HG03442 (cell line): ENCODE measurements at regions not wholly inside any gene's neighbourhood (a gene's known extent, or its start where the extent isn't known, plus 50 kb on each side); places are given as distances from the start of the nearest gene placed in this dataset.

Experiments used
- ATAC-seq: cut with Tn5 transposase; IDR thresholded peaks from one replicate; pipeline ENCODE4 v1.9.1; 2021; ENCODE audit warnings: mild to moderate bottlenecking, moderate library complexity; ENCODE audit not compliant: unreplicated experiment

DNA sequence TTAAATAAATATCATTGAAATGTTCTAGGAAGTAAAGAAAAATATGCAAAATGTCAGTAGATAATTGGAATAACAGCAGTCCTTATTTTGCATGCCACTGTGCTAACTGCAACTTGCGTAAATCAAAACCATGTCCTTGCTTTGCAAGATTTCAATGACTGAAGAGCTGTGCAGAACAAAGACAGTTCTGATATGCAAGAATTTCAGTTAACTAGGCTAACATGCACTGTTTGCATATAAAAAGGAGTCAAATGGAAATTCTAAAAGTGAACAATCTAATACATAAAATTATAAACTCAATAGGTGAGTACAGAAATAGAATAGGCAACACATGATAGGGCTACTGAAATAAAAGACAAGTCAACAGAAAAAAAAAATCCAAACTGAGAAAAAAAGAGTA is 1844.6 kb upstream of the NUDT12 start:
- no peak for ATAC-seq

DNA sequence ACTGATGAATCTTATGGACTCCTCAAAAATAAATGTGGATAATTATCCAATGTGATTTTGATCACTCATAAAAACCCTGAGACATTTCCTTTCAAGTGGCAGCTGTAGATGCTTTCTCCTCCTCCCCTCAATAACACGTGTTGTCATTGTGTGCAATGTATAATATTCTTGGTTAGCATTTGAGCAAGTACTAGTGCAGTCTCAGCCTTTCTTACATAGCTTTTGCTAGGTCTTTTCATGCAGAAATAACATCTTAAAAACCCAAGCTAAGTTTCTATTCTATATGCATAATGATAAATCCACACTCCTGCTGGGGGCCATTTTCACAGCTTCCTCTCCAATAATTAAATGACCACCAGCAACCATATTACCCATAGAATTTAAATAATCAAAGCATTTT is 1835.2 kb upstream of the NUDT12 start:
- no peak for ATAC-seq

DNA sequence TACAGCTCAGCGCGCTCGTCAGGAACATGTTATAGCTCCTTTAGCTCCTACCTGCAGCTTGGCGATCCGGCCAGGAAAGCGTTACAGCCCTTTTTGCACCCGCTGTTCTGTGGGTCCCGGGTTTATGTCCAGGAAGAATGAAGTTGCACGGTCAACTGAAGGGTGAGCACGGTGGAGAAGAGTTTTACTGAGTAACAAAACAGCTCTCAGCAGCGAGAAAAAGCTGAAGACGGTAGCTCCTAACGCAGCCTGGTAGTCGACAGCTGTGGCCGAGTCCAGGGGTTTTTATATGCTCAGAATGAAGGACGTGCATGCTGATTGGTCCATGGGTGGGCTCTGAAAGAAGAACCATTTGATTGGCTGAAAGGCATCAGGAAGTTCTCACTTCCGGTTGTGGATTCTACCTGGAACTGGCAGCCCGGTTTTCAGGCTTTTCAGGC is 1830.1 kb upstream of the NUDT12 start:
- ATAC-seq, result no peak

DNA sequence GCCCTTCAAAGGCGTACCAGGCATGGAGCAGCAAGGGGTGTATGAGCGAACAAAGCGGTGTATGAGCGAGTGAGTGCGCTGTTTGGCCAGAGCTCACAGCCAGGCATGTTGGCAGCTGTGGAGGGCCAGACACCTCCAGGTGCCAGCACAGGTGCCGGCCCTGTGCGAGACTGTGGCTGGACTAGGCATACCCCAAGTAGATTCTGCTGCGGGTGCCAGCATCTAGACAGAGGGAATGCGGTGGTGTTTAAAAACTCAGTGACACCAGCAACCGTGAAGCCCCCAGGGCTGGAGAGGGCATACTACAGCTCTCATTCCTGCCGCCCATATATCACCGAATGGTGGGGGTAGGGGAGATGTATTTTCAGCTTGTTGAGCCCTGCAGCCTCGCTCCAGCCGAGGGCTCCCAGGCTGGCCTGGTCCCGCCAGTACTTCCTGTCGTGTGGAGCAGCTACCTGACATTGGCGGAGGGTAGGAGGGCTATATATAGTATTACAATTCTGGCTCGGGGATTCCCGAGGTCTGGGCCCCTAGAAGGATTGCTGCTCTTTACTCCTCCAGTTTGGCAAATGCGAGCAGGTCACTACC is 1829.6 kb upstream of the NUDT12 start:
- no peak for ATAC-seq

DNA sequence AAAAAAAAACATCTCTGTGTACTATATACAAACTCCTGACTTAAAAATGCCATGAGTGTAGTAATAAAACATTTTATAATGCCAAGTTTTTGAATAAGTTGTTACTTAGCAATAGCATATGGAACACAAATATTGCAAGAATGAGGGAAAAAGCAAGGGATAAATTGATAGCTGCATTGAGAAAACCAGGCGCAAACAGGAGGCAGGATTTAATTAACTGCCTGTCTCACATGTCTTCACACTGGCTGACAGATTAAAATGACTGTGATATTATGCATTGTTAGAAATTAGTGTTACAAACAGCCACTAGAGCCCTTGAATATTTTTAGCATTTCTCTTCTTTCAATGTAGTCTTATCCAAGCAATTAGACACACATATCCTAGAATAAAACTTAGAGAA is 1817.5 kb upstream of the NUDT12 start:
- ATAC-seq, result no peak

DNA sequence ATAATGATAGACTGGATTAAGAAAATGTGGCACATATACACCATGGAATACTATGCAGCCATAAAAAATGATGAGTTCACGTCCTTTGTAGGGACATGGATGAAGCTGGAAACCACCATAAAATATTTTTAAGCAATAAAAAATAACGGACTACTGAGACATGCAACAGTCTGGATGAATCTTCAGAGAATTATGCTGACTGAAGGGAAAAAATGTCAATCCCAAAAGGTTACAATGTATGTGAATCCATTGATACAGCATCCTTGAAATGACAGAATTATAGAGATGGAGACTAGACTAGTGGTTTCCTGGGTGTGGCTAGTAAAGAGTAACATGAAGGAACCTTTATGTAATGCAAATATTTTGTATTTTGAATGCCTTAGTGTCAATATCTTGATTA is 1808.6 kb upstream of the NUDT12 start:
- ATAC-seq, result no peak

DNA sequence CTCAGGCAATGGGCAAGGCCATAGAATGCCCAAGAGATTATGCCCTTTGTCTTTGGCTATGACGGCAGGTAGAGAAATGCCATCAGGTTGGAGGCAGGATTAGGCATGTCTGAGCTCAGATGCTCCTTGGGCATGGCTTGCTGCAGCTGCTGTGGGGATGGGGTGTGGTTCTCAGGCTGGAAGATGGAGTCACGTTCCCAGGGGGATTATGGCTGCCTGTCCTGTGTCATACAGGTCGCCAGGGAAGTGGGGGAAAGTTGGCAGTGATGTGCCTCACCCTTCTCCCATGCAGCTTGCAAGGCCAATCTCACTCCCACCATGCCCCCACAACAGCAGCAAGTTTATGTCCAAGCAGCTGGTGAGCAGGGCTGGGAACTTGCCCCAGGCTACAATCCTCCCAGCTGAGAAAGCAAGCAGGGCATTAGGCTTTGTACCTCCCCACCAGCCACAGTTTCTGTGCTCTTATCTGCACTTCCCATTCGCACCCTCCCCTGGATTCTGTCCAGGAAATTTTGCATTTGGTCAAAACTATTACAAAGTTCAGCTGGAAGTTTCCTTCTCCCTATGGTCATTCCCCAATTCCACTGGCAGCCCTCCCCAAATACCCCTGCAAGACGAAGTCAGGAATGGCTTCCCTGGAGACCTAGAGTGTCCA is 1788.0 kb upstream of the NUDT12 start:
- ATAC-seq, result no peak

DNA sequence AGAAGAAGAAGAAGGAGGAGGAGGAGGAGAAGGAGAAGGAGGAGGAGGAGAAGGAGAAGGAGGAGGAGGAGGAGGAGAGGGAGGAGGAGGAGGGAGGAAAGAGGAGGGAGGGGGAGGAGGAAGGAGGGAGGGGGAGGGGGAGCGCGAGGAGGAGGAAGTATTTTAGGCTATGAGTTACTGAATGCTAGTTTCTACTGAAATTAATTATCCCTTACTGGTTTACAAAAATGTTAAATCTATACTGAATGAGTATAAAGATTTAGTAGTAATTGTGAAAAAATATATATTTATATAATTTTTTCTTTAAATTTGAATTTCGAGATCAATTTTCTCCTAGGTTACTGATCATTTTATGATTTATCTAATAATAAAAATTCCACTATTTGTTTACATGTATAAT is 1769.0 kb upstream of the NUDT12 start:
- ATAC-seq, result no peak

DNA sequence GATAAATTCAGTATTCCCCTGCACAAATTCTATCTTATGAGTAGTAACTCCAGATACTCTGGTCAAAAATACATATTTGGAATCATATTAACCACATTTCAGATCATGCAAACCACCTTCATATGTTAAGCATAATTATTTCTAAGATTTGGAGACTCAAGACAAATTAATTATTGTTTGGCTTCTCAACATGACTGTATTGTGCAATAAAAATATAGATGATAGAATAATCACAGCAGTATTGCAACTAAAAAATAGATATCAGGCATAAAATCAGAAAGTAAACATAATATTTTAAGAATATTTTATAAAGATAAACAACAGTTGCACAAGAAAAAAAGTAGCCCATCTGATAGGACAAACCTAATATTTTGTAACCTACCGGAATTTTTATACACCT is 1767.6 kb upstream of the NUDT12 start:
- no peak for ATAC-seq

DNA sequence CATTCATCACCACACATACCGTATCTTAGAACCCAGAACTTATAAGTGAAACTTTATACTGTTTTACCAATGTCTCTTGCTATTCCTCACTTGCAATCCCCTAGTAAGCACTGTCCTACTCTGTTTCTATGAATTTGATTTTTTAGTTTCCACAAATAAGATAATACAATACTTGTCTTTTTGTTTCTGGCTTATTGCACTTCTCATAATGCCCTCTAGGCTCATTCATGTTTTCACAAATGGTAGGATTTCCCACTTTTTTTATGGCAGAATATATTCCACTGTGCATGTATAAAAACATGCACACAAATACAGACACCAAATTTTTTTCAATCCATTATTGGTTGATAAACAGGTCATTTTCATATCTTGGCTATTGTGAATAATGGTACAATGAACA is 1742.3 kb upstream of the NUDT12 start:
- ATAC-seq, result no peak

DNA sequence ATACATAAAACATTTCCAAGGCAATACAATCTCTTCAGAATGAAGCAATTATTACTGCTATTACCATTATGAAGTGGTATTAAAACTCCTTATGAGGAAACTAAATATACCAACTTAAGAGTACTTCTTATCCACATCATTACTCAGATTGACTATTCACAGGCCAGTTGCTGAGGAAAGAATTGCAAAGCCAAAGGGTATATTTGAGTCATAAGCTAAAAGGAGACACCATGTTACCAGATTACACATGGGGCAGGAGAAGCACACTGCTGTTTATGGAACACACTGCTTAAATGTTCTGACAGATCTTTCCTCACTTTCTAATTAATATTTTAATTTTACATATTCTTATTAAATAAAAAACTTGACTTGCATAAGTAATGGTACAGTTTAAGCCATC is 1726.4 kb upstream of the NUDT12 start:
- no peak for ATAC-seq

DNA sequence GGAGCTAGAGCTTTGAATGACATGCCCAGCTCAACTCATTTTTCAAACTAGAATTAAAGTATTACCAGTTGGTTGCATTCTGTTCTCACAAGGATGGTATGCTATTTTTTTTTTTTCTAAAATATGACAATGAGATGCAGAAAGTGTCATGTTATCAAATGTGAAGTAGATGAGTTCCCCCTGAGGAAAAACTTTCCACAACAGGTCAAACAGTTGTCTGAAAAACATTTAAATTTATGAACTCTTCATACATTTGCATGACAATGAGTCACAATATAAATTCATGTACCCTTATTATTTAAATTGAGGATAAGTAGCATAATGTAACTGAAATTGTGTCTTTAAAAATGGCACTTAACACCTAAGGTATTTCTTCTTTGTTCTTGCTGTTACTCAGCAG is 1720.5 kb upstream of the NUDT12 start:
- no peak for ATAC-seq

DNA sequence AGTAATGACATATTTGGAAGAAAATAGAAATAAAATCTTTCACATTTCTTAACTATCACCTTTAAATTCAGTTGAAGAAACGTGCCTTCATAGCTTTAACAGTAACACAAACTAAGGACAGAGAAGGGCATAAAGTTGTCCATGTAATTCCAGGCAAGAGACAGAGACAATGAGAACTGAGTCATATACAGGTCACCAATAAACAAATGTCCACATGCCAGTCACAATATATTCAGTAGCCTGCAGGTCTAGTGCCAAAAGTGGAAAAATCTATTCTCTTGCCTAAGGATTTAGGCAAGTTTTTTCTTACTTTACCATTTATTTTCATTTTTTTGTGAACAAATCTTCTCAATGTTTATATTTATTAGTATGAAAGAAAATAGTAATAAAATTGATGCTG is 1711.5 kb upstream of the NUDT12 start:
- ATAC-seq, result no peak

DNA sequence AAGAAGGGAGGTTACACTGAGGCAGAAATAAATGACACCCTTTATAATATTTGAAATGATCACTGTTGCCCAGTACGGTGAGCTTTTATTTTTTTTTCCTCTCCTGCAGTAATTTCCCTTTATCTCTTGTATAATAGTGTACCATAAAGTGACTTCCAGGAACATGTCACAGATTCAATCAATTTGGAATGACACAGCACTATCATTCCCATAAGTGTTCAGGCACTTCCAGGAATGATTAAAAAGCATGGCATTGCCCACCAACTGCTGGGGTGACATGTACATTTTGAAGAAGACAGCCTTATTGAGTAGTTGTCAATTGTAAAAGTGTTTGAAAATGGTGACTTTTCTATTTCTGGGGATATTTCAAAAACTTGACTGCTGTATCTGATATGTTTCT is 1700.9 kb upstream of the NUDT12 start:
- no peak for ATAC-seq

DNA sequence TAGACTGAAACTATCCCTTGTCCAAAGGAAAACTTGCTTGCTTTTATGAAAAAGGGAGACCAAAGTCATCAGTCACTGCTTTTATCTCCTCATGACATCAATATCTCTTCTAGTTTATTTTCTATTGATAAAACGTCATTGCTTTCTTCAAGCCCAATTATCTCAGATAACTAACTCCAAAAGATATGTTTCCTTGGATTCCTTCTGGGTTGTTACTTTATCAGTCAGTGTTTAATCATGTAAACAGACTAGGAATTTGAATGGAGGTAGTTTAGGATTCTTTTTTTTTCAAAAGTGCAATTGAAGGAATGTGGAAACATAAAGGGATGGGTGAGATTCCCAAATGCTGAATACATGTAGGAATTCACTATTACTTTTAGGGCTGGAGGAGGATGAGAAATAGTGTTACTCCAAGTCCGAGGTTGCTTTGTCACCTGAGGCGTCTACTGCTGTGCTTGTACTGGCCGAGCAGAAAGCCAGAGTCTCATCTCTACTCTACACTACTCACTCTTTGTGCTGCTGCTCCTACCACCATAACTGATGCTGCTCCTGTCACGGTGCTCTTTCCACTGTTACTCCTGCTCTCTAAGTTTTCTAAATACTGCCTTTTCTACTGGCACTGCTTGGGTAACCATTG is 1697.1 kb upstream of the NUDT12 start:
- ATAC-seq, result no peak

DNA sequence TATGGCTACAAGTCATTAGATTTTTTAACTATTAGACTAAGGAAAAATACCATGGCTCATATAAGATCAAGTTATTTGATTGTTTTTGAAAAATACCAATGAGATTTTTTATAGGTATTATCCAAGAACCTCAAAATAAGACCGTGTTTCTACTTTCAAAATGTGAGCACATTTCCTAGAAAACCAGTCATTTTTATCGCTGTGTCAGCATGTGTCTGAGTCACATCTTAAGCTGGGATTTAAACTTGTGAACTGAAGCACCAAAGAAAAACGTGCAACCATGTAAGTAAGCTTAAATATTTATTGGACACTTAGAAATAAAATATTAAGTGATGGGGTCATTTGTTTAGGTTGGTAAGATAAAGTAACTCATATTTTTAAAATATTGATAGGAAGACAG is 1676.0 kb upstream of the NUDT12 start:
- no peak for ATAC-seq

DNA sequence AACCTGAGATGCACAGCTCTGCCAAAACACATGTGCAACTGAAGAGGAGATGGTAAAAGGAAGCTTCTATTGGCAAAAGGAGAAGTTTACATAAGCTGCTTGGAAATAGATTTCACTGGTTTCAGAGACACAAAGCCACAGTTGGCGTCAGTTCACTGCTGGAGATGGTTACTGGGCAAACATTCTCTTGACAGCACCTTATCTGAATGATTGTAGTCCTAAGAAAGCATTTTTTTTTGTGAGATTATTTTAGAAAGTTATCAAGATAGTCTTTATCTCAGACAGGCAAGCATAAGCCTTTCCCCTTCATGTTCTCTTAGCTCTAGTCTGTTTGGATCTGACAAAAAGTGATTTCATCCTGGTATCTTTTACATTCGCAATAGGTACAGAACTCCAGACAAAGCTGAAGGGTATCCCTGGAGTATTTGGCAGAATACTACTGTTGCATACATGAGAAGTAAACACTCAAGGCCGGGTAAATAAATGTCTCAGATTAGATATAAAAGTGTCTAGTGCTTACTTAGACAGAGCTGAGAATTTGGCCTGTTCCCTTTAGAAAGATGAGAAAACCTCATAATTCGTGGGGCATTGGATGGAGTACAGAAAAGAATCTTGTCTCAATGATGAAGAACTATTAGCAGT is 1668.0 kb upstream of the NUDT12 start:
- ATAC-seq, result no peak

DNA sequence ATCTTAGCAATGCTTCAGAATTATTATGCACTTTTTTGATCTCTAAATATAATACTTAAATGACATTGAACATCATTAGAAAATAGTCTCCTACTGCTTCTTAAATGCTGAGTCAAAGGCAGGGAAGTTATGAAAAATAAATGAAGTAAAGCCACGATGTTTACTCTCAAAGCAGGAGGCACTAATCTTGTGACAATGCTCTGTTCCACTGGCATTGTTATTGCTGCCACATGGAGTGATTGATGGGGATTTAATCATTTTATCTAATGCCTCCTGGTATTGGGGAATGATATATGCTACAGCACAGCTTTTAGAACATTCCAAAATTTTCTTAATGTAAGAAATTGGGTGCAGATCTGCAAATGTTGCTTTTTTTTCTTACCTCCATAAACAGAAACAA is 1655.4 kb upstream of the NUDT12 start:
- no peak for ATAC-seq

DNA sequence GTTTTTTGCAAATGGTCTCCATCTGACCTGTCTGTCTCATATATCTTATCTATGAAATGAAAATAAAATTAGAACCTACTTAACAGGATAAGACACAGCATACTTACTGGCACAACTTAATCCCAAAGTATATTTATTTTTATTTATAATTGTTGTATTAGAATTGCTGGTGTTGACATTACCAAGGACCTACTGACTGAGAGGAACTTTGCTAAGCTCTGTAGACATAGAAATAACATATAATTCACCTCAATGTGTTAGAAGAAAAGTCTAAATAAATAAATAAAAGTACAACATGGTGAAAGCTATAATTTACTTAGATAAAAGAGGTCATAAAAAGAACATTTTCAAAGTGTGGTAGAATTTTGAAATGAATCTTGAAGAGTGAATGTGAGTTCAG is 1650.5 kb upstream of the NUDT12 start:
- ATAC-seq, result no peak

DNA sequence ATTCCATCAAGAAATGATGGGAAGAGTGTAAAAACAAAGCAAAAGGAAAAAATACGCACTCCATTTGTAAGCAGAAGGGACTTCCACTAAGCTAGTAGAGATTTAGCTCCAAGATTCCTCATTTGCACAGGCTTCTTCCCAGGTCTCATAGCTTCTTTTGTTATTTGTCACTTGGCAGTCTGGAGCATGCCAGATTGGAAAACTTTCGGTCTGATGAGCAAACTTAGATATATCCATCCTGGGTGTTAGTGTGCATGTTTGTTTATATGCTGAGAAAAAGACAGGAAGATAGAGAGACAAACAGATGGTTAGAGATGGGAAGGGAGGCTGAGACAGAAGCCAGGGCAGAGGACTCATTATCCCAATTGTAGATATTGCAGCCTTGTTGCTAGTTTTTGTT is 1644.5 kb upstream of the NUDT12 start:
- no peak for ATAC-seq

DNA sequence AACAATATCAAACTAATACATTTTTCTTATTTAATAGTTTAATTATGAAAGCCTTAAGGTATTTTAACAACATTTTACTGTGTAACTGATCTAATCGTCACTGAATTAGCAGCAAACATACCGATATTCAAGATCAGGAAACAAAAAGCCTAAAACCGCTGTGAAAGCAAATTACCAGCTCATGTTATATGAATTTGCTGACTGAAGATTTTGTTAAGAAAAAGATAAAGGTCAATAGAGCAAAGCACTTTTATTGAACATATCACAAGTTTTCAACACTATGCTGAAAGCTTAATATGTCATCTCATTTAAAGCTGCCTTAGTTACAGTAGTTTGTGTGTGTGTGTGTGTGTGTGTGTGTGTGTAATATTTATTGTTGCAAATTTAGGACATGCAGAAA is 1634.9 kb upstream of the NUDT12 start:
- no peak for ATAC-seq

DNA sequence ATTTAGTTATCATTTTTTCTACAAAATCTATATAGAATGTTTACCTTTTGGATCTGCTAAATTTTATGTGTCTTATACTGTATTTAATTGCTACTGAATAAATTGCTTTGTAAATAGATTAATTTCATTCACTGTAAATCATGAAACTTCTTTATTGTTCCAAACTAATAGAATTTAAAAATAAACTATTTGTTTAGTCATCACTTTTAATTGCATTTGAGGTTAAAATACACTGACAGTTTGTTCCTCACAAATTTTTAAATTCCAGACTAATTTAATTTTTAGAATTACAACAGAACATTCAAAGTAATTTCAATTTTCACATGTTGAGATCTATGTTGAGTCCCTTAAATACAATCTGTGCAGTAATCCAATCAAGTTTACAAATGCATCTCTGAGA is 1633.2 kb upstream of the NUDT12 start:
- ATAC-seq, result no peak
